Neural progenitor cell (in vitro differentiated cells): ENCODE measurements at regions not wholly inside any gene's neighbourhood (a gene's known extent, or its start where the extent isn't known, plus 50 kb on each side); places are given as distances from the start of the nearest gene placed in this dataset.

Source experiments
- DNase-seq: peaks from one replicate; pipeline ENCODE4 v3.0.0-alpha.2; 2016; ENCODE audit warnings: low spot score
- H2AFZ ChIP-seq: fragments of 200-600 bp; sonication (generic); replicated peaks from 2 replicates; pipeline ENCODE4 v1.6.1; 2016; ENCODE audit warnings: antibody characterized with exemption
- H3F3A ChIP-seq: fragments of 200-600 bp; sonication (generic); 2 replicates; pipeline ENCODE4 v1.6.1; 2016; ENCODE audit warnings: antibody characterized with exemption, low read depth
- H3K27ac ChIP-seq: fragments of 200-600 bp; sonication (generic); 2 replicates; pipeline ENCODE4 v1.5.1; 2016; ENCODE audit warnings: mild to moderate bottlenecking
- H3K27me3 ChIP-seq: fragments of 200-600 bp; sonication (generic); 2 replicates; pipeline ENCODE4 v1.6.1; 2016; ENCODE audit warnings: mild to moderate bottlenecking, moderate library complexity
- H3K36me3 ChIP-seq: fragments of 200-600 bp; sonication (generic); 2 replicates; pipeline ENCODE4 v1.5.1; 2016
- H3K4me1 ChIP-seq: fragments of 200-600 bp; sonication (generic); 2 replicates; pipeline ENCODE4 v1.6.1; 2016; ENCODE audit warnings: mixed run types
- H3K4me2 ChIP-seq: fragments of 200-600 bp; sonication (generic); 2 replicates; pipeline ENCODE4 v1.6.1; 2016
- H3K4me3 ChIP-seq: fragments of 200-600 bp; sonication (generic); 2 replicates; pipeline ENCODE4 v1.5.1; 2016
- H3K79me2 ChIP-seq: fragments of 200-600 bp; sonication (generic); 2 replicates; pipeline ENCODE4 v1.6.1; 2016; ENCODE audit warnings: low read depth
- H3K9ac ChIP-seq: fragments of 200-600 bp; sonication (generic); 2 replicates; pipeline ENCODE4 v1.6.1; 2016
- H3K9me3 ChIP-seq: fragments of 200-600 bp; sonication (generic); 2 replicates; pipeline ENCODE4 v1.5.1; 2016; ENCODE audit warnings: low read depth
- H4K20me1 ChIP-seq: fragments of 200-600 bp; sonication (generic); 2 replicates; pipeline ENCODE4 v1.6.1; 2016; ENCODE audit warnings: low read depth
- H3K27ac Mint-ChIP-seq: 3 replicates; pipeline ENCODE4 v1.8.0; 2021; ENCODE audit warnings: mixed read lengths
- H3K27me3 Mint-ChIP-seq: 2 replicates; pipeline ENCODE4 v1.8.0; 2022; ENCODE audit warnings: low read depth, mild to moderate bottlenecking, inconsistent platforms, moderate library complexity, mixed read lengths; ENCODE audit not compliant: insufficient read depth
- H3K36me3 Mint-ChIP-seq: 3 replicates; pipeline ENCODE4 v1.8.0; 2021; ENCODE audit warnings: mixed read lengths
- H3K4me1 Mint-ChIP-seq: 3 replicates; pipeline ENCODE4 v1.8.0; 2021; ENCODE audit warnings: mixed read lengths
- H3K4me3 Mint-ChIP-seq: 3 replicates; pipeline ENCODE4 v1.8.0; 2021; ENCODE audit warnings: mild to moderate bottlenecking, moderate library complexity, mixed read lengths
- H3K9me3 Mint-ChIP-seq: 3 replicates; pipeline ENCODE4 v1.8.0; 2020; ENCODE audit warnings: mixed read lengths
- EZH2 ChIP-seq: fragments of 200-600 bp; sonication (generic); IDR thresholded peaks from 2 replicates; pipeline ENCODE4 v1.6.1; 2017; ENCODE audit warnings: antibody characterized with exemption, mild to moderate bottlenecking, moderate library complexity
- EZH2phosphoT487 ChIP-seq: fragments of 200-600 bp; sonication (generic); IDR thresholded peaks from 2 replicates; pipeline ENCODE4 v1.6.1; 2017; ENCODE audit warnings: antibody characterized with exemption
- TF ChIP-seq, protein P1 (sequence below): fragments of 200-600 bp; sonication (generic); IDR thresholded peaks from 2 replicates; pipeline ENCODE4 v1.5.1; 2017; ENCODE audit warnings: antibody characterized with exemption, mild to moderate bottlenecking

- Mint-ChIP-seq H3K27ac (no peak overlapping the region), H3K4me3 (no peak overlapping the region)
Observed at GRCh38 chr11:37957717-37958116, 1359.7 kb upstream of the RAG2 start.

DNA sequence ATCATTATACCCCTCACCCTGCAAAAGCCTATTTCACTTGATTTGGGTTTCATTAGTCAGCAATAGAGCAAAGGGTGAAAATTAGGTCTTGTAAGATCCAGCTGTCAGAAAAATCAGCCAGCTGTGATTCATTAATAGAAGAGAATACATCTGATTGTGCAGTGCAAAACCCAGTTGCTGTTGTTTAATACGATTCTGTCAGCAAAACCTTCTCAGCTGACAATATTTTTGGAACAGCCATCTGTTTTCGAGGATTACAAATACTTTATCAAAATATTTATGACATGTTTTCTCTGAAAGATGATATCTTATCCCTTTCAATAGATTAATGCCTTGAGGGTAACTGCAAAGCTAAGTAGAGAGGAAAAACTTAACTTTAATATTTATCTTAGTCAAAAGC lies 1354.0 kb upstream of the RAG2 start:
- Histone ChIP-seq H3K27ac (no peak overlapping the region), H3K9me3 (no peaks in the 10 kb centered on the region), H3K36me3 (no peaks in the 10 kb centered on the region), H2AFZ (no peak overlapping the region), H3K9ac (no peak overlapping the region), H3K4me1 (no peaks in the 10 kb centered on the region), H4K20me1 (no peaks in the 10 kb centered on the region), H3K27me3 (no peaks in the 10 kb centered on the region), H3F3A (no peaks in the 10 kb centered on the region), H3K4me2 (no peak overlapping the region), H3K79me2 (no peaks in the 10 kb centered on the region), H3K4me3 (no peak overlapping the region)
- no peaks in the 10 kb centered on the region for H3K36me3 Mint-ChIP-seq
- peaks cover 2% of the 10 kb centered on the region for H3K27me3 Mint-ChIP-seq
- no peaks in the 10 kb centered on the region for H3K9me3 Mint-ChIP-seq
- DNase-seq = no peak
- no peaks in the 10 kb centered on the region for H3K4me1 Mint-ChIP-seq
- H3K27ac Mint-ChIP-seq = no peak overlapping the region
- no peak overlapping the region for H3K4me3 Mint-ChIP-seq
- TF ChIP-seq, protein P1, sequence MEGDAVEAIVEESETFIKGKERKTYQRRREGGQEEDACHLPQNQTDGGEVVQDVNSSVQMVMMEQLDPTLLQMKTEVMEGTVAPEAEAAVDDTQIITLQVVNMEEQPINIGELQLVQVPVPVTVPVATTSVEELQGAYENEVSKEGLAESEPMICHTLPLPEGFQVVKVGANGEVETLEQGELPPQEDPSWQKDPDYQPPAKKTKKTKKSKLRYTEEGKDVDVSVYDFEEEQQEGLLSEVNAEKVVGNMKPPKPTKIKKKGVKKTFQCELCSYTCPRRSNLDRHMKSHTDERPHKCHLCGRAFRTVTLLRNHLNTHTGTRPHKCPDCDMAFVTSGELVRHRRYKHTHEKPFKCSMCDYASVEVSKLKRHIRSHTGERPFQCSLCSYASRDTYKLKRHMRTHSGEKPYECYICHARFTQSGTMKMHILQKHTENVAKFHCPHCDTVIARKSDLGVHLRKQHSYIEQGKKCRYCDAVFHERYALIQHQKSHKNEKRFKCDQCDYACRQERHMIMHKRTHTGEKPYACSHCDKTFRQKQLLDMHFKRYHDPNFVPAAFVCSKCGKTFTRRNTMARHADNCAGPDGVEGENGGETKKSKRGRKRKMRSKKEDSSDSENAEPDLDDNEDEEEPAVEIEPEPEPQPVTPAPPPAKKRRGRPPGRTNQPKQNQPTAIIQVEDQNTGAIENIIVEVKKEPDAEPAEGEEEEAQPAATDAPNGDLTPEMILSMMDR = no peak
- TF ChIP-seq EZH2 (no peak), EZH2phosphoT487 (no peak)

More at GRCh38 chr11:37957717-37958116, 1359.7 kb upstream of the RAG2 start:
- Histone ChIP-seq H3K27me3 (no peaks in the 10 kb centered on the region), H3K79me2 (no peaks in the 10 kb centered on the region), H3F3A (no peaks in the 10 kb centered on the region), H3K27ac (no peak overlapping the region), H3K36me3 (no peaks in the 10 kb centered on the region), H3K4me1 (no peaks in the 10 kb centered on the region), H3K9me3 (no peaks in the 10 kb centered on the region), H4K20me1 (no peaks in the 10 kb centered on the region), H3K4me3 (no peak overlapping the region), H2AFZ (no peak overlapping the region), H3K4me2 (no peak overlapping the region), H3K9ac (no peak overlapping the region)
- TF ChIP-seq, protein P1 = no peak
- TF ChIP-seq EZH2phosphoT487 (no peak), EZH2 (no peak)
- Mint-ChIP-seq H3K4me1 (no peaks in the 10 kb centered on the region), H3K9me3 (peaks cover 15% of the 10 kb centered on the region), H3K27me3 (peaks cover 2% of the 10 kb centered on the region), H3K36me3 (no peaks in the 10 kb centered on the region)
- DNase-seq = no peak

GRCh38 chr11:37948258-37948657 lies 1350.2 kb upstream of the RAG2 start:
- Histone ChIP-seq H3K9me3 (no peaks in the 10 kb centered on the region), H3K79me2 (no peaks in the 10 kb centered on the region), H3K27ac (no peak overlapping the region), H3K4me3 (no peak overlapping the region), H3K9ac (no peak overlapping the region), H2AFZ (no peak overlapping the region), H3K36me3 (no peaks in the 10 kb centered on the region), H4K20me1 (no peaks in the 10 kb centered on the region), H3F3A (no peaks in the 10 kb centered on the region), H3K4me2 (no peak overlapping the region), H3K27me3 (no peaks in the 10 kb centered on the region), H3K4me1 (no peaks in the 10 kb centered on the region)
- Mint-ChIP-seq H3K4me3 (no peak overlapping the region), H3K9me3 (peaks cover 20% of the 10 kb centered on the region), H3K4me1 (no peaks in the 10 kb centered on the region), H3K36me3 (no peaks in the 10 kb centered on the region), H3K27me3 (no peaks in the 10 kb centered on the region), H3K27ac (no peak overlapping the region)
- TF ChIP-seq, protein P1 = no peak
- TF ChIP-seq EZH2 (no peak), EZH2phosphoT487 (no peak)
- no peak for DNase-seq

- no peak overlapping the region for H3K9ac ChIP-seq
- H2AFZ ChIP-seq = no peak overlapping the region
- Mint-ChIP-seq H3K27me3 (no peaks in the 10 kb centered on the region), H3K9me3 (peaks cover 20% of the 10 kb centered on the region), H3K4me3 (no peak overlapping the region), H3K4me1 (no peaks in the 10 kb centered on the region), H3K36me3 (no peaks in the 10 kb centered on the region), H3K27ac (no peak overlapping the region)
- H3K4me1 ChIP-seq = no peaks in the 10 kb centered on the region
- H4K20me1 ChIP-seq = no peaks in the 10 kb centered on the region
- H3K4me3 ChIP-seq = no peak overlapping the region
- H3K27me3 ChIP-seq = no peaks in the 10 kb centered on the region
- H3K27ac ChIP-seq = no peak overlapping the region
- no peaks in the 10 kb centered on the region for H3F3A ChIP-seq
- TF ChIP-seq, protein P1 = no peak
- TF ChIP-seq EZH2 (no peak), EZH2phosphoT487 (no peak)
- DNase-seq = no peak
- no peak overlapping the region for H3K4me2 ChIP-seq
- no peaks in the 10 kb centered on the region for H3K79me2 ChIP-seq
- H3K9me3 ChIP-seq = no peaks in the 10 kb centered on the region
- no peaks in the 10 kb centered on the region for H3K36me3 ChIP-seq
Observed at GRCh38 chr11:37947821-37948220, 1349.8 kb upstream of the RAG2 start.
